ENCODE measurements at regions not wholly inside any gene's neighbourhood (a gene's known extent, or its start where the extent isn't known, plus 50 kb on each side); places are given as distances from the start of the nearest gene placed in this dataset.

GRCh38 chr2:43169987-43170386 lies 56.4 kb downstream of the ZFP36L2 start:
- TF ChIP-seq FOXA2 (IDR thresholded peaks at IDR 0.05) = no peak
- no peak for TF ChIP-seq MAX (IDR thresholded peaks at IDR 0.05)
- TF ChIP-seq CTCF (IDR thresholded peaks at IDR 0.05; ENCODE audit: low read depth, low read length, missing input control) = peak; percentile 56
- TF ChIP-seq RXRA (IDR thresholded peaks at IDR 0.05) = no peak
- TF ChIP-seq, protein P1, sequence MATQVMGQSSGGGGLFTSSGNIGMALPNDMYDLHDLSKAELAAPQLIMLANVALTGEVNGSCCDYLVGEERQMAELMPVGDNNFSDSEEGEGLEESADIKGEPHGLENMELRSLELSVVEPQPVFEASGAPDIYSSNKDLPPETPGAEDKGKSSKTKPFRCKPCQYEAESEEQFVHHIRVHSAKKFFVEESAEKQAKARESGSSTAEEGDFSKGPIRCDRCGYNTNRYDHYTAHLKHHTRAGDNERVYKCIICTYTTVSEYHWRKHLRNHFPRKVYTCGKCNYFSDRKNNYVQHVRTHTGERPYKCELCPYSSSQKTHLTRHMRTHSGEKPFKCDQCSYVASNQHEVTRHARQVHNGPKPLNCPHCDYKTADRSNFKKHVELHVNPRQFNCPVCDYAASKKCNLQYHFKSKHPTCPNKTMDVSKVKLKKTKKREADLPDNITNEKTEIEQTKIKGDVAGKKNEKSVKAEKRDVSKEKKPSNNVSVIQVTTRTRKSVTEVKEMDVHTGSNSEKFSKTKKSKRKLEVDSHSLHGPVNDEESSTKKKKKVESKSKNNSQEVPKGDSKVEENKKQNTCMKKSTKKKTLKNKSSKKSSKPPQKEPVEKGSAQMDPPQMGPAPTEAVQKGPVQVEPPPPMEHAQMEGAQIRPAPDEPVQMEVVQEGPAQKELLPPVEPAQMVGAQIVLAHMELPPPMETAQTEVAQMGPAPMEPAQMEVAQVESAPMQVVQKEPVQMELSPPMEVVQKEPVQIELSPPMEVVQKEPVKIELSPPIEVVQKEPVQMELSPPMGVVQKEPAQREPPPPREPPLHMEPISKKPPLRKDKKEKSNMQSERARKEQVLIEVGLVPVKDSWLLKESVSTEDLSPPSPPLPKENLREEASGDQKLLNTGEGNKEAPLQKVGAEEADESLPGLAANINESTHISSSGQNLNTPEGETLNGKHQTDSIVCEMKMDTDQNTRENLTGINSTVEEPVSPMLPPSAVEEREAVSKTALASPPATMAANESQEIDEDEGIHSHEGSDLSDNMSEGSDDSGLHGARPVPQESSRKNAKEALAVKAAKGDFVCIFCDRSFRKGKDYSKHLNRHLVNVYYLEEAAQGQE (IDR thresholded peaks at IDR 0.05) = no peak
- peak; percentile 70 to 77 for TF ChIP-seq RAD21 (IDR thresholded peaks at IDR 0.05)
- Histone ChIP-seq H3K4me3 (ENCODE audit: low read depth in 1 of 3, low read length in 3 of 3) (no peak overlapping the region), H3K9ac (ENCODE audit: low read depth in 1 of 2, low read length in 2 of 2) (no peak overlapping the region), H3K27me3 (ENCODE audit: control insufficient read depth in 4 of 4, insufficient read depth in 4 of 4, low read length in 3 of 4) (no peaks in the 10 kb centered on the region), H3K27ac (ENCODE audit: low read depth in 1 of 2, low read length in 2 of 2) (peak overlapping the region in 1 of 2 donors; percentile 65), H3K36me3 (ENCODE audit: control insufficient read depth in 4 of 4, insufficient read depth in 3 of 4, low read depth in 1 of 4, low read length in 3 of 4) (no peaks in the 10 kb centered on the region), H3K9me3 (ENCODE audit: control insufficient read depth in 4 of 4, low read length in 3 of 4) (no peaks in the 10 kb centered on the region), H3K4me1 (ENCODE audit: control insufficient read depth in 4 of 4, insufficient read depth in 4 of 4, low read length in 3 of 4) (peaks cover 0 to 11% (median 3%) of the 10 kb centered on the region in 4 donors)
- peak; percentile 85 for DNase-seq (ENCODE audit: low spot score)
- 58% methylated on average over 9 of the region's 9 CpGs for WGBS

DNA sequence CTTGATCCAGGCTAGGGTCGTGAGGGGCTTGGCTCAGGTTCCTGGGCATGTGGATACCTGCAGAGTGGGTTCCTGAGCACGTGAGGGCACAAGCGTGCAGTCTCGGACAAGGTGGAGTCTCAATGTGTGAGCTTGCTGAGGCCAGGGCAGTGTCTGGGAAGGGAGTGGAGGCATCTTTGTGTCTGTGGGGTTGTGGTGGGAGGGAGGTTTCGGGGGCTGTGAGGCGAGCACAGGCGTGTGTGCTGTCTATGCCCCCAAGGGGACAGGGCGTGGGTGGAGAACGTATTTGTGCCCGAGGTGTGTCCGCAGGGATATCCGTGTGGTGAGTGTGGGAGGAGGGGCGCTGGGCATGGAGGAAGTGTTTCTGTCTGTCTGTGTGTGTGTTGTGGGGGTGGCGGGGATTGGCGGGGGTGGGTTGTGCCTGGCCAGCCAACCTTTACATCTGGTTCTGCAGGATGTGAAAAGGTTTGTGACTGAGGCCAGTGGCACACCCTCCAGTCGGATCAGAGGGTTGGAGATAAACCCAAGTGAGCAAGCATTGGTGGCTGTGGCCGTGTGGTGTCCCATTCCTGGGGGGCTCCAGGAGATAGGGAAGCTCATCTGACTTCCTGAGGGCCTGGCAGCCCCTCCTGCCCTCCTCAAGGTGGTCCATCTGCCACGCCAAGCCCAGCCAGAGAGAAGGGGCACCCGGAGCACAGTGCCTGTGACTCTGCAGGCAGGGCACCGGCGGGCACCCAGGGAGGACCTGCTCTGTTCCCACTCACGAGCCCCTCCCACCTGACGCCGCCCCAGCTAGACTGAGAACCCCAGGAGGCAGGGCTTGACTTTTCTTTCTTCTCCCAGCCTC lies 57.1 kb downstream of the ZFP36L2 start:
- WGBS = 65% methylated on average over 24 of the region's 24 CpGs
- Histone ChIP-seq H3K27me3 (ENCODE audit: control insufficient read depth in 4 of 4, insufficient read depth in 4 of 4, low read length in 3 of 4) (no peaks in the 10 kb centered on the region), H3K9ac (ENCODE audit: low read depth in 1 of 2, low read length in 2 of 2) (no peak overlapping the region), H3K4me3 (ENCODE audit: low read depth in 1 of 3, low read length in 3 of 3) (no peak overlapping the region), H3K27ac (ENCODE audit: low read depth in 1 of 2, low read length in 2 of 2) (peak overlapping the region; percentile 65 to 78), H3K36me3 (ENCODE audit: control insufficient read depth in 4 of 4, insufficient read depth in 3 of 4, low read depth in 1 of 4, low read length in 3 of 4) (no peaks in the 10 kb centered on the region), H3K4me1 (ENCODE audit: control insufficient read depth in 4 of 4, insufficient read depth in 4 of 4, low read length in 3 of 4) (peaks cover 0 to 11% (median 3%) of the 10 kb centered on the region in 4 donors), H3K9me3 (ENCODE audit: control insufficient read depth in 4 of 4, low read length in 3 of 4) (no peaks in the 10 kb centered on the region)
- DNase-seq (ENCODE audit: low spot score) = no peak
- TF ChIP-seq GABPA (IDR thresholded peaks at IDR 0.05 in 1 of 2, conservative IDR thresholded peaks at IDR 0.05 in 1 of 2) (no peak), HNF4A (conservative IDR thresholded peaks at IDR 0.05) (no peak), JUND (IDR thresholded peaks at IDR 0.05) (no peak), RAD21 (IDR thresholded peaks at IDR 0.05) (no peak), HNF4G (IDR thresholded peaks at IDR 0.05) (no peak), RXRA (IDR thresholded peaks at IDR 0.05) (no peak), EGR1 (IDR thresholded peaks at IDR 0.05; ENCODE audit: low read depth in 2 of 2) (no peak), TAF1 (conservative IDR thresholded peaks at IDR 0.05) (no peak), MAX (IDR thresholded peaks at IDR 0.05) (no peak), SP1 (IDR thresholded peaks at IDR 0.05) (no peak), ZBTB33 (IDR thresholded peaks at IDR 0.05) (no peak), CTCF (IDR thresholded peaks at IDR 0.05; ENCODE audit: low read depth, low read length, missing input control) (no peak), YY1 (IDR thresholded peaks at IDR 0.05) (no peak), FOXA1 (IDR thresholded peaks at IDR 0.05) (no peak)
- TF ChIP-seq, protein P1 (IDR thresholded peaks at IDR 0.05) = no peak

Data from liver (tissue), 8 donors.